Kidney (tissue), 13 donors: ENCODE measurements at regions not wholly inside any gene's neighbourhood (a gene's known extent, or its start where the extent isn't known, plus 50 kb on each side); places are given as distances from the start of the nearest gene placed in this dataset.

Experiments used
- DNase-seq, 5 donors: peaks; one replicate each; pipeline ENCODE4 v3.0.0-alpha.2; 2013 to 2020
- FAIRE-seq: peaks from 2 replicates; lab custom pipeline; 2012; peaks lifted over from hg19 to GRCh38; lab: Jason Lieb, UNC
- H3K27ac ChIP-seq, 2 donors: one replicate each; pipeline ENCODE4 v1.7.0; 2013; ENCODE audit warnings: low read depth in 2 of 2, low read length in 2 of 2, inconsistent platforms in 1 of 2
- H3K27me3 ChIP-seq: one replicate; pipeline ENCODE4 v1.7.1; 2013; ENCODE audit warnings: low read length, inconsistent platforms; ENCODE audit not compliant: control insufficient read depth, insufficient read depth
- H3K36me3 ChIP-seq, 3 donors: one replicate each; pipeline versions ENCODE4 v1.7.0 to v1.7.1; 2013; ENCODE audit warnings: low read length in 3 of 3, control low read depth in 1 of 3, inconsistent platforms in 1 of 3; ENCODE audit not compliant: insufficient read depth in 3 of 3, control insufficient read depth in 2 of 3
- H3K4me1 ChIP-seq, 3 donors: one replicate each; pipeline versions ENCODE4 v1.7.0 to v1.7.1; 2013; ENCODE audit warnings: low read length in 3 of 3, inconsistent platforms in 1 of 3, low read depth in 1 of 3; ENCODE audit not compliant: control insufficient read depth in 2 of 3, insufficient read depth in 2 of 3
- H3K4me3 ChIP-seq, 3 donors: one replicate each; pipeline versions ENCODE4 v1.7.0 to v1.8.1; 2013; ENCODE audit warnings: low read length in 3 of 3, control low read depth in 1 of 3, inconsistent platforms in 1 of 3
- H3K9ac ChIP-seq, 3 donors: one replicate each; pipeline versions ENCODE4 v1.7.0 to v1.7.1; 2013; ENCODE audit warnings: low read length in 3 of 3, control low read depth in 1 of 3, inconsistent platforms in 1 of 3
- H3K9me3 ChIP-seq, 3 donors: one replicate each; pipeline versions ENCODE4 v1.7.0 to v1.7.1; 2013; ENCODE audit warnings: low read length in 3 of 3, control low read depth in 1 of 3, inconsistent platforms in 1 of 3; ENCODE audit not compliant: control insufficient read depth in 2 of 3, insufficient read depth in 1 of 3
- CTCF ChIP-seq: IDR thresholded peaks from 3 replicates; pipeline ENCODE4 v1.5.1; 2012; ENCODE audit warnings: mild to moderate bottlenecking, moderate library complexity, borderline replicate concordance; ENCODE audit not compliant: insufficient read depth; ENCODE audit errors: extremely low read depth
- intact Hi-C: fragments of 100-400 bp; cut with DNase I; formaldehyde crosslinking; loops from one replicate; pipeline ENCODE4 v1.11.1; 2022
- donor health status: control.
- donor health status: control.
- donor health status: control.
- donor health status: control.
- donor health status: control.
- donor health status: DM: yes; HTN: yes; CAD: no.
- donor health status: Normal renal cell carcinoma (clear cell type).

GRCh38 chr7:53596230-53596629 is 560.8 kb downstream of the POM121L12 start:
- no peak for DNase-seq
- H3K36me3 ChIP-seq = no peaks in the 10 kb centered on the region
- no peaks in the 10 kb centered on the region for H3K4me1 ChIP-seq
- H3K9ac ChIP-seq = no peak overlapping the region
- H3K4me3 ChIP-seq = no peak overlapping the region
- intact Hi-C loops = no loop called here
- no peaks in the 10 kb centered on the region for H3K9me3 ChIP-seq
- no peaks in the 10 kb centered on the region for H3K27me3 ChIP-seq
- no peak overlapping the region for H3K27ac ChIP-seq
- FAIRE-seq = no peak
- TF ChIP-seq CTCF = no peak

- H3K4me3 ChIP-seq = no peak overlapping the region
- no peaks in the 10 kb centered on the region for H3K4me1 ChIP-seq
- H3K9me3 ChIP-seq = no peaks in the 10 kb centered on the region
- TF ChIP-seq CTCF = no peak
- H3K27ac ChIP-seq = no peak overlapping the region
- no peak for DNase-seq
- intact Hi-C loops = no loop called here
- no peak for FAIRE-seq
- no peak overlapping the region for H3K9ac ChIP-seq
- no peaks in the 10 kb centered on the region for H3K27me3 ChIP-seq
- no peaks in the 10 kb centered on the region for H3K36me3 ChIP-seq
These were observed 564.9 kb downstream of the POM121L12 start for GRCh38 chr7:53600296-53600695.

- no peak overlapping the region for H3K9ac ChIP-seq
- TF ChIP-seq CTCF = no peak
- no peaks in the 10 kb centered on the region for H3K36me3 ChIP-seq
- no peak overlapping the region for H3K27ac ChIP-seq
- H3K9me3 ChIP-seq = no peaks in the 10 kb centered on the region
- H3K27me3 ChIP-seq = no peaks in the 10 kb centered on the region
- FAIRE-seq (no peak), DNase-seq (no peak)
- H3K4me1 ChIP-seq = no peaks in the 10 kb centered on the region
- intact Hi-C loops = no loop called here
- H3K4me3 ChIP-seq = no peak overlapping the region
These were observed 567.5 kb downstream of the POM121L12 start for GRCh38 chr7:53602817-53603418.

GRCh38 chr7:53603461-53603860 is 568.0 kb downstream of the POM121L12 start:
- intact Hi-C loops = no loop called here
- Histone ChIP-seq H3K36me3 (no peaks in the 10 kb centered on the region), H3K9me3 (no peaks in the 10 kb centered on the region), H3K27ac (no peak overlapping the region), H3K4me3 (no peak overlapping the region), H3K27me3 (no peaks in the 10 kb centered on the region), H3K9ac (no peak overlapping the region), H3K4me1 (no peaks in the 10 kb centered on the region)
- TF ChIP-seq CTCF = no peak
- DNase-seq (no peak), FAIRE-seq (no peak)
